GM12891 (cell line): ENCODE measurements at regions not wholly inside any gene's neighbourhood (a gene's known extent, or its start where the extent isn't known, plus 50 kb on each side); places are given as distances from the start of the nearest gene placed in this dataset.

Source experiments
- PAX5 ChIP-seq: IDR thresholded peaks from 2 replicates; pipeline ENCODE4 v1.6.1; 2011; ENCODE audit warnings: low read length, moderate library complexity, mild to moderate bottlenecking; ENCODE audit not compliant: insufficient read depth, severe bottlenecking
- POLR2A ChIP-seq: IDR thresholded peaks from 2 replicates; pipeline ENCODE4 v1.6.1; 2011; ENCODE audit warnings: low read depth, low read length, control low read depth
- POLR2AphosphoS5 ChIP-seq: IDR thresholded peaks from 2 replicates; pipeline ENCODE4 v1.6.1; 2011; ENCODE audit warnings: low read depth, low read length, control low read depth
- POU2F2 ChIP-seq: IDR thresholded peaks from 2 replicates; pipeline ENCODE4 v1.6.1; 2011; ENCODE audit warnings: low read depth, mild to moderate bottlenecking, control low read depth, low read length, moderate library complexity
- SPI1 ChIP-seq: IDR thresholded peaks from 2 replicates; pipeline ENCODE4 v1.6.1; 2011; ENCODE audit warnings: low read depth, low read length, control low read depth
- TAF1 ChIP-seq: IDR thresholded peaks from 2 replicates; pipeline ENCODE4 v1.6.1; 2011; ENCODE audit warnings: low read depth, low read length, control low read depth

GRCh38 chrX:42459735-42460134 lies 318.2 kb downstream of the PPP1R2C start:
- TF ChIP-seq POLR2A (no peak), POLR2AphosphoS5 (no peak), SPI1 (no peak), TAF1 (no peak), POU2F2 (no peak), PAX5 (no peak)
